ENCODE measurements at regions not wholly inside any gene's neighbourhood (a gene's known extent, or its start where the extent isn't known, plus 50 kb on each side); places are given as distances from the start of the nearest gene placed in this dataset.
A peak's percentile ranks its signal among the peaks of the same experiment; 100 is the strongest.

DNA sequence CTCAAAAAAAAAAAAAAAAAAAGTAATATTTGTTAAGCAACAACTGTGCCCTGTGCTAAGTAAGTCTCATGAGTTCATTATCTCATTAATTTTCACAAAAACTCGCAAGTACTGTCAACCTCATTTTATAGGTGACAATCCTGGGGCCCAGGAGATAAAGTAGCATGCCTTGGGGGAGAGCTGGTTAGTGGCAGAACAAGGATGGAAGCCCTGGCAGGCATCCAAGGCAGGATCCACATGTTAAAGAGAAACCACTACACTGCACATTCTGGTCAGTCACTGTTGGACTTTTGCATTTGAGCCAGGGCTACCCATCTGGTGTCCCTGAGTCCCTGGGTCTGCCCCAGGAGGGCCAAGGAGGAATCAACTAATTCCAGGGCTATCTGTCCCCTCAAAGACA, 54.6 kb downstream of the ZFP36L2 start:
- DNase-seq: no peak

DNA sequence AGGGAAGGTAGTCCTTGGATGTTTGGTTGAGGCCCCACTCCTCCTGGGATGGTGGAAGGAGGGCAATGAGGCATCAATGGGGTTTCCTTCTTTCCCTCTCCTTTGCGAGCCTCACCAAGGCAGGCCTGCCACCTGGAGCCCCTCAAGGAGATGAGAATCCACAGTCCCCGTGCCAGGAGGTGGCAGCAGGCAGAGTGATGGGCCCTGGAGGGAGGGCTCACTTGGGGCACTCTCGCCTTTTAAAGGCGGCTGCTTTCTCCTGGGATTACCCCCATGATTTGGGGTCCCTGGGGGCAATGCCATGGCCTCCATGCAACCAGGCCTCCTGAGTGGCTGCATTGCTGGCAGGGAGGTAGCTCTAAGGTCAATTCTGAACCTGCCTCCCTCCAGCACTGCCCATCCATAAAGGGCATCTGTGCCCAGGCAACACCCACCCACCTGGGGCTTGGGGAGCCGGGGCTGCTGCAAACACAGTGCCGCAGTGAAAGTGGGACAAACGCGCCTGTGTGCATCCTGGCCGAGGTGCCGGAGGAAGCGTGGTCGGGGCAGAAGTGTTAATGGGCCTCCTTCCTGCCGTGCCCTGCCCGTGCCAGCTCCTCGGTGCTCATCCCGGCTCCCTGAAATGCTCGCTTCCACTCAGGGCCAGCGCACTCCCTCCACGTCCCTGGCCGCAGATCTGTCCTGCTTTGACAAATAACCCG, 55.9 kb downstream of the ZFP36L2 start:
- DNase-seq: no peak

DNA sequence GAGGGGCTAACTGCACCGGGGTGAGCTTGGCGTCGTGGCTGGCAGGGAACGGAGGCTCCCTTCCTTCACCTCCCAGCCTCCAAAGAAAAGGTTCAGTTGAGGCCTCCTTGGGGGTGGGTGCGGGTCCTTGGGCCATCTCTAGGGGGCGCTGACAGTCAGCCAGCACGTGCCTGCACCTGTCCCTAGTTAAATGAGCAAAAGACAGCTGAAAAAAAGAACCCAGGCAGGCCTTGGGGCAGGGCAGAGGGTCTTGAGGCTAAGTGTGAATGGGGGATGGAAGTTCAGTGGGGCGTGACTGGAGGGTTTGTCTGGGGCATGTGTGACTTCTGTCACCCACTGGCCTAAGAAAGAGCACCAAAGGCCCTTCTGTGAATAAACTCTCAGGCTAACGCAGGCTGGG, 56.4 kb downstream of the ZFP36L2 start:
- no peak for DNase-seq

DNA sequence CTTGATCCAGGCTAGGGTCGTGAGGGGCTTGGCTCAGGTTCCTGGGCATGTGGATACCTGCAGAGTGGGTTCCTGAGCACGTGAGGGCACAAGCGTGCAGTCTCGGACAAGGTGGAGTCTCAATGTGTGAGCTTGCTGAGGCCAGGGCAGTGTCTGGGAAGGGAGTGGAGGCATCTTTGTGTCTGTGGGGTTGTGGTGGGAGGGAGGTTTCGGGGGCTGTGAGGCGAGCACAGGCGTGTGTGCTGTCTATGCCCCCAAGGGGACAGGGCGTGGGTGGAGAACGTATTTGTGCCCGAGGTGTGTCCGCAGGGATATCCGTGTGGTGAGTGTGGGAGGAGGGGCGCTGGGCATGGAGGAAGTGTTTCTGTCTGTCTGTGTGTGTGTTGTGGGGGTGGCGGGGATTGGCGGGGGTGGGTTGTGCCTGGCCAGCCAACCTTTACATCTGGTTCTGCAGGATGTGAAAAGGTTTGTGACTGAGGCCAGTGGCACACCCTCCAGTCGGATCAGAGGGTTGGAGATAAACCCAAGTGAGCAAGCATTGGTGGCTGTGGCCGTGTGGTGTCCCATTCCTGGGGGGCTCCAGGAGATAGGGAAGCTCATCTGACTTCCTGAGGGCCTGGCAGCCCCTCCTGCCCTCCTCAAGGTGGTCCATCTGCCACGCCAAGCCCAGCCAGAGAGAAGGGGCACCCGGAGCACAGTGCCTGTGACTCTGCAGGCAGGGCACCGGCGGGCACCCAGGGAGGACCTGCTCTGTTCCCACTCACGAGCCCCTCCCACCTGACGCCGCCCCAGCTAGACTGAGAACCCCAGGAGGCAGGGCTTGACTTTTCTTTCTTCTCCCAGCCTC, 57.1 kb downstream of the ZFP36L2 start:
- DNase-seq: no peak

DNA sequence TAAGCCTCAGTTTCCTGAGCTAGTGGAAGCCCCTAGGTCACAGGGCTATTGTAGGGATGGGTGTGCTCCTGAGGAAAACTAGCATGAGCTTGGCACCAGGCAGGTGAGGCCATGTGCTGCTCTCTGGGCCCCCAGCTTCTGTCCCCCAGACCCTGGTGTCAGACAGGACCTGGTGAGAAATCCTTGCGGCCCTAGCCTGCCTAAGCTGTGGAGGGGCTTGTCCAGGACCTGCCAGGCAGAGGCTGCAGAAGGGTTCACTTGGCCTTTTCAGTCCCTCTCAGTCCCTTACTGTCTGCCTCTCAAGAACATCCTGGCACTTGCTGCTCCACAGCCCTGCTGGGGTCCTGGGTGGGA, 58.4 kb downstream of the ZFP36L2 start:
- DNase-seq: no peak

DNA sequence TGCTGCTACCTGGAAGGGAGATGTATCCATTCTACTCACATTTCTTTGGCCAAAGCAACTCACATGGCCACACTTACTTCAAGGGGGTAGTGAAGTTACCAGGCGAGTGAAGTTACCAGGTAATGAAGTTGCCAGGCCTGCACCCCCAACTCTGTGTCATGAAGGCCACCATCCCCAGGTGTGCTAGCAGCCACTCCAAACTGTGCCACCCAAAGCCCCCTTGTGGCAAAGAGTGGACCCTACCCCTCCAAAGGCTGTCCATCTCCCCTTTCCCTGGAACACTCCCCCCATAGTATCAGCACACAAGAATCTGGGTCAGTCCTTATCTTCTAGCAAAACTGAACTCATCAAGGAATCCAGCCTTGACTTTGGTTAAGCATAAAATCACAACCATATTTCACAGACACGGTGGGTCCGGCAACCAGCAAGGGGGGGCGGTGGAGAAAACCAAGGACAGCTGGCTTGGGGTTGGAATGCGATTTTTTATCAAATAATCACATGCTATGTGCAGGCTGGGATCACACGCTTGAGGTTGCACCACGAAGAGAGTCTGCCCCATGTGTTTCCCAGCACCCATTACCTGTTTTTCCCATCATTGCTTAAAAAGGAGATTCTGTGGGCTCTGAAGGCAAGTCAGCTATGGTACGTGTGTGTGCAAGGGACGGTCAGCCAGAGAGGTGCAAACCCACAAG, 60.9 kb downstream of the ZFP36L2 start:
- DNase-seq: no peak

DNA sequence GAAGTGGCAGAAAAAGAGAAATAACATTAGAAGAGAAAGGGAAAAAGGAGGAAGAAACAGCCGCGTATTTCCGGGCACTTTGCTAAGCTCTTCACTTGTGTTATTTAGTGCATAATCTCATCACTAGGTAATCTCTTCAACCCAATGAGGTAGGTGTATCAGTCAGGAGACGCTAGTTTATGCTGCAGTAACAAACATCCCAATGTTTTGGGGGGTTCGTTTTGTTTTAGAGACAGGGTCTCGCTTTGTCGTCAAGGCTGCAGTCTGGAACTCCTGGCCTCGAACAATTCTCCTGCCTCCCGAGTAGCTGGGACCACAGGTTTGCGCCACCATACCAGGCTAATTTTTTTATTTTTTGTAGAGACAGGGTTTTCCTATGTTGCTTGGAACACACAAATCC, 61.7 kb downstream of the ZFP36L2 start:
- no peak for DNase-seq

DNA sequence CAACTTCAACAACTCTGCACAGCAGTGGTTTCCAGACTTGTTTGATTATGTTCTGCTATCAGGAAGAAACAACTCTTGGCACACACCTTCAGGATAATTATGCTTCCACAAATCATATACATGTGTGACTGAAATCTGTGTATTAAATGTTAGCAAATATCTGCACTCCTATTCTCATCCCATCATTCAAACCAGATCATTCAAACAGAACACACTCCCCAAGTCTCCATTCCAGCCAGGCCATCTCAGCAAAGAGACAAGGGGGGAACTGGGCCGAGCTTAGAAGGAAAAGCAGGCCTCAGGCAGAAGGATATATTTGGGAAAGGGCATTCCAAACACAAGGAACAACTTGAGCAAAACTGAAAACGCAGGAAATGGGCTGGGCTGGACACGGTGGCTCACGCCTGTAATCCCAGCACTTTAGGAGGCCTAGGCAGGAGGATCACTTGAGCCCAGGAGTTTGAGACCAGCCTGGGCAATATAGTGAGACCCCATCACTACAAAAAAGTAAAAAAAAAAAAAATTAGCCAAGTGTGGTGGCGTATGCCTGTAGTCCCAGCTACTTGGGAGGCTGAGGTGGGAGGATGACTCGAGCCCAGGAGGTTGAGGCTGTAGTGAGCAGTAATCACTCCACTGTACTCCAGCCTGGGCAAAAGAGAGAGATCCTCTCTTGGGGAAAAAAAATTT, 62.7 kb downstream of the ZFP36L2 start:
- no peak for DNase-seq

DNA sequence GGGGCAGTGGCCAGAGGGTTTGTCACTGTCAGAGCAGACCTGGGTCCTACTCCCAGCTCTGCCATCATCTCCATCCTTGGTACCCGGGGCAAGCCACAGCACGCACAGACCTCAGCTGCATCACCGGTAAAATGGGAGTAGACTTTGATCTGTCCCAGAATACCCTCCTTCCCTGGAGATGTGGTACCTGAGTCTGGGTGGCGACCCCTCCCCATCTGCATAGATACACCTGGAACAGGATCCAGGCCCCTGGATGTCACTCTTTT, 64.0 kb downstream of the ZFP36L2 start:
- no peak for DNase-seq

DNA sequence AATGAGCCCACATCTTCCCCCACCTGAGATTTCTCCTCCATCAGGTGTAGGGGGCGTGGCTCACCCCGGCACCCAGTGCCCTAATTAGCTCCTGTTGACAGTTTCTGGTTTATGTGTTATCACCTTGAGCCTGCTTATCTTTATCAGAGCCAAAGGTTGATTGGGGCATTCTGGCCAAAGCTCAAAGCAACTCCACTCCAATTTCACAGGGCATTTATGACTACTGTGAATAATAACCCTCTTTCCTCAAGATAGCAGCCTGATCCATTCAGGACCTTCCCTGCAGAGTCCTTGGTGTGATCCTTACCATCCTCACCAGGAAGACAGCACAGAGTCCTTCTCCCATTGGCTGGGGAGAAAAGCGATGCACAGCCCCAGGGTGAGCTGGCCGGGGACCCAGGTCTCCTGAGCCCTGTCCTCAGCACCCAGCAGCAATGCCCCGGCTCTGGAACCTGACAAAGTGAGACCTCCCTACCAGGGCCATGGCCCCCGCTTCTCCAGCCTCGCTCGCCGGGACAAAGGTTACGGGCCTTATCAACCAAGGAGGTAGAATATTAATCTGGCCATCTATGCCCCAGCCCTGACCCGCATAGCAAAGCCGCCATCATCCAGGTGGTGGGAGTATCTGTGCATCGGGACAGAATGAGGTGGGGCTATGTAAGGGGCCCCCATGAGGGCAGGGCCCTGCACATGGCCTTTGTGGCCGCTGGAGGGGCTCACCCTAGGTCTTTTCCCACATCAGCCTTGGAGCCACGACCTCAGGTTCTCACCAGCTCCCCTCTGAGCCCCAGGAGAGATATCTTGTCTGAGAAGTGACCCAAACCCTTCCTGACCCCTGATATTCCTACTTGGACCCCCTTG, 64.5 kb downstream of the ZFP36L2 start:
- no peak for DNase-seq

DNA sequence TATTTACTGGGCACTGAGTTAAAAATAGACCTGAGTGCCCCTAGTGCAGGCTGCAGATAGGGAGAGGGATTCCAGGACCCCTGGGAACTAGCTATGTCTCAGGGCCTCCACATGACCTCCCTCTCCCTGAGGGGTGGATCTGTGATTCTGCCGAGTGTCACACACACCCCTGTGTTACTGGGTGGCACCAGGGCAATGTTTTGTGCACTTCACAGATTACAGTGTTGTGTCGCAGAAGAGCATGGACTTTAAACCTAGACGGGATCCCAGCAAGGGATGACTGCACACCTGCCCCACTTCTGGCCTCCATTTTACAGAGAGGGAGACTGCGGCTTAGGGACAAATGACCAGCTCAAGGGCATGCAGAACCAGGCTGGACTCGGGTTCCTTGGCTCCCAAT, 65.6 kb downstream of the ZFP36L2 start:
- DNase-seq: no peak

DNA sequence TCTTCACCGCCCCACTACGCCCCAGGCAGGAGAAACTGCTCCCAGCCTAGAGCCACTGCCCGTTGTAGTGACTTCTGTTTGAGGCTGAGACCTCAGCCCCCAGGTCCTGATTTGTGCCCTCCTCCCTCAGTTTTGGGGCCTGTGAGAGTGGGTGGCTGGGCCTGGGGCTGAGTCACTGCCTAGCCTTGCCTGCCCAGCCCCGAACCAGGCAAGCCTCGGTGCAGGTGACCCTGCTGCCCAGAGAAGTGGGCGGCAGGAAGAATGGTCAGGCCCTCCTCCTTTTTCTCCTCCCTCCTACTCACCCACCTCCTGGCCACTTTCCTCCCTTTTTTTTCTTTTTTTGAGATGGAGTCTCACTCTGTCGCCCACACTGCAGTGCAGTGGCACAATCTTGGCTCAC, 66.6 kb downstream of the ZFP36L2 start:
- DNase-seq: no peak

DNA sequence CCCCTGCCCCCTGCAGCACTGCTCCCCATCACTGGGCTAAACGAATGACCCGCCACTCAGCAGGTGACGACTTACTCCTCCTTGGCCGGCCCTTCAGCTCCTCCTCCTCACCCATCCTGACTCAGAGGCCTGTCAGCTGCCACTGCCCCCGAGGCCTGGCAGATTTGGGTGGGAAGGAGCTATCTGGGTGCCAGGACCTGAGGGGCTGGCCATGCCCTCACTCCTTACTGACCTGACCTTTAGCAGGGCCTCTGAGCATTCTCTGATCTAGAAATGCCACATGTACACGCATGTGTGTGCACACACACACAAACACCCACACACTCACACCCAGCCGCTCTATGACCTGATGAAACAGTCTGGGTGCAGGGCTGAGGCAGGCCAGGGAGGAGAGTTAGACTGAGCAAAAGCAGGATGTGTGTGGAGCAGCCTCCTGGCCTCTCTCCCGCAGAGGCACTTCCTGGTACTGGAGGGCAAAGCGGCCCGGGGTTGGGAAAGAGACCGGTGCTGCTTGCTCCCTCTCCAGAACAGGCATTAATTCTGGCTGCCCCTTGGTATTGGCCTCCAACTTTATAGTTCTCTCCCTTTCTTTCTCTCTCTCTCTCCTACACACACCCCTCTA, 68.0 kb downstream of the ZFP36L2 start:
- peak; percentile 79 for DNase-seq

DNA sequence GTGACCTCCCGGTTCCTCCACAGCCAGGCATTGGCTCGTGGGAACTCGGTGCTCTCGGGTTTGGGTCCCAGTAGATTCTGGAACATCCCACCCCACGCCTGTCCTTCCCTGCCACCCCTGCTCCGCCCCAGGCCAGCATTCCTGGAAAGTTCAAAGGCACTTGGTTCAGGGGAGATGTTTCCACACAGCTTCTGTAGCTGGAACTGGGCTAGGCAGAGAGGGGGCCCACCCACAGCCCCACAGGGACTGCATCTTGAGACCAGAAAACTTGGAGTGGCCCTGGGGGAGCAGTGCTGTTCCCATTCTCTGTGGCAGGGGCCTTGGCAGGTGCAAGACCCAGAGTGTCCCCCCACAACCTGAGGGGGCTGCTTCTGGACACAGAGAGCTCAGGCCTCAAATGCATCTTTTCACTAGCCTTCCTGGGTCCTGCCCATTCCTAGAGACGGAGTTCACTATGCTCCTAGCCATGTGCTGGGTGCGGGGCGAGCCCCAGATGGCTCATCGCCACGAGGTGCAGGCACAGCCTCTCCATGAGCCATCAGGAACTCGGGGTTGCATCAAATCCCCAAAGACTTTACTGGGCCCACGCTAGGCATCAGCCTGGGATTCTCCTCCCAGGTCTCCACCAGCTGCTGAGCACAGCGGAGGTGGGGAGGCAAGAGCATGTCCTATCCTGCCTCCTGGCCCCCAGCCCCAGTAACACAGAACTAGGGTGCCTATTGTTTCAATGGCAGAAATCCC, 68.7 kb downstream of the ZFP36L2 start:
- DNase-seq: no peak

DNA sequence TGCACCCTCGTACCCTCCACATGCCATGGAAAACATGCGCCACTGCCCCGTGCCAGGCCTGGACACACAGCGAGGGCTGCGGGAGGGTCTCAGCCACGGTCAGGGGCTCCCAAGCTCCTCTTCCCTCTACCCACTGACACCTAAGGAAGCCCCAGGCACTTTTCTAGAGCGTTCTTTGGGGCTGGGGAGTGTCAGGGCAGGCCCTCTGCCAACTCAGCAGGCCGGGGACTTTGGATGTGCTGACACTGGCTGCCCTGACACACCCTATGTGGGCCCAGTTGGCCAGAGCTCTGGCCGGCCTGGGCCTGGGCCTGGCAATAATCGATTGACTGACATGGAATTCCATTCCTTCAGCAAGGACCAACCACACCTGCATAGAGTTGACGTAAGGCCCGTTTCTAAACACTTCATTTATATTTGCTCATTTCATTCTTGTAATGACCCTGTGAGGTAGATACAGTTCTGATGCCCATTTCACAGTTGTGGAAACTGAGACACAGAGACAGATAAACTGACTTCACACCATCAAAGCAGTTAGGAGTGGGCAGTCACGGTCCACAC, 70.5 kb downstream of the ZFP36L2 start:
- DNase-seq: no peak

DNA sequence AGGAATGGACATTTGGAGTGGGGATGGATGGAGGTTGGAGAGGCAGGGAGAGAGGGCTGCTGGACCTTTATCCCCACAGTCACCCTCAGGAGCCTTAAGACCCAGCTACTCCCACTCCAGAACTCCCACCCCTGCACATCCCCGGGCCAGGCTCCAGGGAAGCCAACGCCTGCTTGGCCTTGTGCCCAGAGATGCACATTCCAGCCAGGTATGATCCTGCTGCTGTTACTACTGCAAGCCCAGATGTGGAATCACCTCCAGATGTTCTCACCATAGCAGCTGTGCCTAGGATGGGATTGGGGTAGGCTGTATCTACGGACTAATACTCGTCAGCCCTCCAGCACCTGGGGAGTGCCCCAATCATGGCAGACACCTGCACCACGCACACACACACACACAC, 71.7 kb downstream of the ZFP36L2 start:
- DNase-seq: no peak

DNA sequence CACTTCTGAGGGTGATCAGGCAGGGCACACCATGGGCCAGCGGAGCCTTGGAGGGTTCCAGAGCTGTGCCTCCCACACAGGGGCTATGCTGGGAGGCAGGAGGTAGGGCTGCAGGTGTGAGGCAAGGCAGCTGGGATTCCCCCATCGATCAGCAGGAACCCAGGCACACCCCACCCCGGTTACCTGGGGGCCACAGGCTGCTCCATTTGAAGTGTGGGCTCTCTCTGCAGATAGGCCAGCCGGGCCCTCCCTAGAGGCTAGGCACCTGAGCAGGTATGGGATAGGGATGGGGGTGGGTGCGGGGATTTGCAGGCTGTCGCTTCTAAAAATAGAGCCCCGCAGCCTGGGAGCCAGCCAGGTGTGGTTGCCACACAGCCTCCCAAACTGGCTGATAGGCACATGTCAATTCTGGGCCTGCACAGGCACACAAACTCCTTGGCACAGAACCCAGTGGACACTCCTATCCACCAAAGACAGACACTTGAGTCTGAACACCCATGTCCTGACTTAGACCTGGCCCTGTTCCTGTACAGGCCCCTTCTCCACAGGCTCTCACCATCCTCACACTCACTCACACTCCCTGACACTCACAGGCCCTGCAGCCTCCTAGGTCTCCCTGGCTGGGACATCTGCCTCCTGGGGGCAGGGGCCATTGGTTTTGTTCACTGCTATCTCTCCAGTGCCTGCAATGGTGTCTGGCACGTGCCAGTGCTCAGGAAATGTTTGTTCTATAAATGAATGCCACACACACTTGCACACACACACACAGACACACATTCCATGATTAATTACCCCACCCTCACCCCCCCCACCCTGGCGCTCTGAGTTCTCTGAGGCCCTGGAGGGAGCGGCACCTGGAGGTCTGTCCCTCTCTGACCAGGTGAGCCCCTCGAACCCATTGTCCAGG, 73.4 kb downstream of the ZFP36L2 start:
- DNase-seq: no peak

DNA sequence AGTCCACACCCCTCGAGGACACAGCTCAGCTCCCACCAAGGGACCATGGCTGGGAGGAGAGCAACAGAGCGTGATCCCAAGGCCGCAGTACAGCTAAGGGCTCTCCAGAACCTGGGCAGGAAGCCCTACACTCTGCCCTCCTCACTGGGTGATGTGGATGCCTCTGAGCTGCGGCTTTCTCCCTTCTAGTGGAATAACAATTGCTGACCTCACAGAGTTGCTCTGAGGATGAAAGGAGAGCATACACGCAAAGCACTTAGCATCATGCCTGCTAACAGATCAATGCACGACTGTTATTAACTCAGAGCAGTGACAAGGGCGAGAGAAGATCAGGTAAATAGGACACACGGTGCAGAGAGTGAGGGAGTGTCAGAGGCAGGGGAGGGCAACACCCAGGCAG, 74.2 kb downstream of the ZFP36L2 start:
- no peak for DNase-seq

DNA sequence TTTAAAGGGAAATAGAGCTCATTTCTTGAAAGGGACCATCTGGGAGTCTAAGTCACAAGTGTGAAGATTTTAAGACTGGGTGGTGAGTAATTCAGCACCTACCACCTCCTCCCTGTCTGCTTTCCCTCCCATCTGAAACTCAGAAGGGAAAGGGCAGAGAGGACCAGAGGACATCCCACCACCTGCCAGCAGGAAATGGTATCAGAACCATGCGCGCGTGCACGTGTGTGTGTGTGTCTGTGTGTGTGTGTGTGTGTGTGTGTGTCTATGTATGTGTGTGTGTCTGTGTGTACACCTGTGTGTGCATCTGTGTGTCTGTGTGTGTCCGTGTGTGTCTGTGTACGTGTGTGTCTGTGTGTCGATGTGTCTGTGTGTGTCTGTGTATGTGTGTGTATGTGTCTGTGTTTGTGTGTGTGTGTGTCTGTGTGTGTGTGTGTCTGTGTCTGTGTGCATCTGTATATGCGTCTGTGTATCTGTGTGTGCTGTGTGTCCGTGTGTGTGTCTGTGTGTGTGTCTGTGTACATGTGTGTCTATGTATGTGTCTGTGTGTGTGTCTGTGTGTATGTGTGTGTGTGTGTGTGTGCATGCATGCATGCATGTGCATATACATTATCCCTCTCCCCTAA, 76.8 kb downstream of the ZFP36L2 start:
- no peak for DNase-seq

DNA sequence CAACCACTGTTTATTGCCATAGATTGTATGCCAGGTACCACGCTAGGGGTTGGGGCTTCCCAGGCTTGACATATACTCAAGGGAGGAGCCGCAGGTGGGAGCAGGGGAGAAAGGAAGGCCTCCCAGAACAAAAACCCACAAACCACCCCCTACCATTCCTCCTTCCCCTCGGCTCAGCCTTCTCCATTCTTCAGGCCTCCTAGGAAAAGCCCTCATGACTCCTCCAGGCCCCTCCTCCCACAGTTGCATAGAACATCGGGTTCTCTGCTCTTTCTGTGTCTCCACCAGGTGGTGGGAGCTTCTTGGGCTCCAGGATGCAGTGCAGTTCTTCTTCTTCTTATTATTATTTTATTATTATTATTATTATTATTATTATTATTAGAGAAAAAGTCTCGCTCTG, 80.3 kb downstream of the ZFP36L2 start:
- no peak for DNase-seq

Measured in SIG-M5 (cell line).